ENCODE measurements at regions not wholly inside any gene's neighbourhood (a gene's known extent, or its start where the extent isn't known, plus 50 kb on each side); places are given as distances from the start of the nearest gene placed in this dataset.

DNA sequence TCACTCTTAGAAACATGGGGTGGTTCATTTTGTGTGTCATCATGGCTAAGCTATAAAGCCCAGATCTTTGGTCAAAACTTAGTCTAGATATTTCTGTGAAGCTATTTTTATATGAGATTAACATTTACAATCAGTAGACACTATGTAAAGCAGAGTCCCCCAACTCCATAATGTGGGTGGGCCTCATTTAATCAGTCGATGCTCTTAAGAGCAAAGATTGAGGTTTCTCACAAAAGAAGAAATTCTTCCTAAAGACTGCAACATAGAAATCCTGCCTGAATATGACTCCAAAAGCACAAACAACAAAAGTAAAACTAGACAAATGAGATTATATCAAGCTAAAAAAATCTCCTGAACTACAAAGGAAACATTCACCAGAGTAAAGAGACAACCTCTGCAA, 642.2 kb downstream of the DIAPH3 start:
- no peak for TF ChIP-seq EZH2phosphoT487 (IDR thresholded peaks at IDR 0.05; ENCODE audit: low read length)
- TF ChIP-seq EZH2 (optimal IDR thresholded peaks at IDR 0.05; ENCODE audit: low read depth, low read length): no peak
- TF ChIP-seq, protein P1, sequence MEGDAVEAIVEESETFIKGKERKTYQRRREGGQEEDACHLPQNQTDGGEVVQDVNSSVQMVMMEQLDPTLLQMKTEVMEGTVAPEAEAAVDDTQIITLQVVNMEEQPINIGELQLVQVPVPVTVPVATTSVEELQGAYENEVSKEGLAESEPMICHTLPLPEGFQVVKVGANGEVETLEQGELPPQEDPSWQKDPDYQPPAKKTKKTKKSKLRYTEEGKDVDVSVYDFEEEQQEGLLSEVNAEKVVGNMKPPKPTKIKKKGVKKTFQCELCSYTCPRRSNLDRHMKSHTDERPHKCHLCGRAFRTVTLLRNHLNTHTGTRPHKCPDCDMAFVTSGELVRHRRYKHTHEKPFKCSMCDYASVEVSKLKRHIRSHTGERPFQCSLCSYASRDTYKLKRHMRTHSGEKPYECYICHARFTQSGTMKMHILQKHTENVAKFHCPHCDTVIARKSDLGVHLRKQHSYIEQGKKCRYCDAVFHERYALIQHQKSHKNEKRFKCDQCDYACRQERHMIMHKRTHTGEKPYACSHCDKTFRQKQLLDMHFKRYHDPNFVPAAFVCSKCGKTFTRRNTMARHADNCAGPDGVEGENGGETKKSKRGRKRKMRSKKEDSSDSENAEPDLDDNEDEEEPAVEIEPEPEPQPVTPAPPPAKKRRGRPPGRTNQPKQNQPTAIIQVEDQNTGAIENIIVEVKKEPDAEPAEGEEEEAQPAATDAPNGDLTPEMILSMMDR (IDR thresholded peaks at IDR 0.05; ENCODE audit: low read length): no peak
- Histone ChIP-seq H4K20me1 (ENCODE audit: insufficient read depth, low read length) (no peaks in the 10 kb centered on the region), H3K9ac (ENCODE audit: low read length) (no peak overlapping the region), H3K36me3 (replicated peaks; ENCODE audit: insufficient read depth, low read length) (no peaks in the 10 kb centered on the region), H2AFZ (ENCODE audit: low read length) (no peak overlapping the region), H3F3A (ENCODE audit: insufficient read depth, low read length) (no peaks in the 10 kb centered on the region), H3K4me1 (ENCODE audit: low read length) (no peaks in the 10 kb centered on the region), H3K9me3 (replicated peaks; ENCODE audit: insufficient read depth, low read length) (no peaks in the 10 kb centered on the region), H3K4me2 (ENCODE audit: low read depth, low read length) (no peak overlapping the region), H3K4me3 (ENCODE audit: low read length) (no peak overlapping the region), H3K79me2 (ENCODE audit: low read length) (no peaks in the 10 kb centered on the region), H3K27me3 (replicated peaks; ENCODE audit: insufficient read depth, low read length) (no peaks in the 10 kb centered on the region), H3K27ac (ENCODE audit: low read length) (no peak overlapping the region), H3K9me2 (replicated peaks; ENCODE audit: insufficient read depth, low read length) (no peaks in the 10 kb centered on the region)
- DNase-seq: no peak

DNA sequence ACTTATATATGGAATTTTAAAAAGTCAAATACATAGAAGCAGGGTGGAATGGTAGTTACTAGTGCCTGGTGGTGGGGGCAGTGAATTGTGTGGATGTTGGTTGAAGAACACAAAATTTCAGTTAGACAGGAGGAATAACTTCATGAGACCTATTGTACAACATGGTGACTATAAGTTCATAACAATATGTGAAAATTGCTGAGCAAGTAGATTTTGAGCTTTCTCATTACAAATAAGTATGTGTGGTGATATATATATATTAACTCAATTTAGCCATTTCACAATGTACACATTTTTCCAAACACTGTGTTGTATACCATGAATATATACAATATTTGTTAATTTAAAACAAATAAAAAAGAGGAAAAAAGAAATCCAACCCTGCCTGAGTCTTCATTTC, 641.1 kb downstream of the DIAPH3 start:
- no peak for TF ChIP-seq EZH2phosphoT487 (IDR thresholded peaks at IDR 0.05; ENCODE audit: low read length)
- TF ChIP-seq, protein P1 (IDR thresholded peaks at IDR 0.05; ENCODE audit: low read length): no peak
- no peak for TF ChIP-seq EZH2 (optimal IDR thresholded peaks at IDR 0.05; ENCODE audit: low read depth, low read length)
- no peak for DNase-seq
- no peaks in the 10 kb centered on the region for H3K27me3 ChIP-seq (replicated peaks; ENCODE audit: insufficient read depth, low read length)

DNA sequence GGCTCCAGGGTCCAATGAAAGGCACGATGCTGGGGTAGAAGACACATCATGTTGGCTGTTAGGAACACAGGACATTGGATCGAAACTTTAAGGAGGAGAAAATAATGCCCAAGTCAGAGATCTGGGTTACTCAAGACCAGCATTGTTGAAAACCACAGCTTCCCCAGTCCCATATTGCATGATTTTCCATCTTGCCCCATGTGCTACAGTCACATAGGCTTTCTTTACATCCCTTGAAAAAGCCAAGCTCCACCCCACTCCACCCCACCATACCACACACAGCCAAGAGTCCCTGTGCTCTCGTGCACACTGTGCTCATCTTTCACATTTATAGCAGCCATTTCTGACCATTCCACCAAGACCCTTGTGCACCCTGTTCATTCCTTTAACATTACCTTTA, 636.2 kb downstream of the DIAPH3 start:
- H3K9me3 ChIP-seq (replicated peaks; ENCODE audit: insufficient read depth, low read length): no peaks in the 10 kb centered on the region
- no peaks in the 10 kb centered on the region for H3K9me2 ChIP-seq (replicated peaks; ENCODE audit: insufficient read depth, low read length)
- H3K36me3 ChIP-seq (replicated peaks; ENCODE audit: insufficient read depth, low read length): no peaks in the 10 kb centered on the region
- H2AFZ ChIP-seq (ENCODE audit: low read length): no peak overlapping the region
- no peaks in the 10 kb centered on the region for H4K20me1 ChIP-seq (ENCODE audit: insufficient read depth, low read length)
- H3F3A ChIP-seq (ENCODE audit: insufficient read depth, low read length): no peaks in the 10 kb centered on the region
- no peaks in the 10 kb centered on the region for H3K4me1 ChIP-seq (ENCODE audit: low read length)
- no peaks in the 10 kb centered on the region for H3K79me2 ChIP-seq (ENCODE audit: low read length)
- H3K4me2 ChIP-seq (ENCODE audit: low read depth, low read length): no peak overlapping the region
- H3K4me3 ChIP-seq (ENCODE audit: low read length): no peak overlapping the region
- no peak for DNase-seq
- no peak overlapping the region for H3K9ac ChIP-seq (ENCODE audit: low read length)
- no peaks in the 10 kb centered on the region for H3K27me3 ChIP-seq (replicated peaks; ENCODE audit: insufficient read depth, low read length)
- H3K27ac ChIP-seq (ENCODE audit: low read length): no peak overlapping the region
- TF ChIP-seq EZH2 (optimal IDR thresholded peaks at IDR 0.05; ENCODE audit: low read depth, low read length): no peak
- TF ChIP-seq, protein P1 (IDR thresholded peaks at IDR 0.05; ENCODE audit: low read length): no peak
- no peak for TF ChIP-seq EZH2phosphoT487 (IDR thresholded peaks at IDR 0.05; ENCODE audit: low read length)

More for the DNA sequence above, 641.1 kb downstream of the DIAPH3 start:
- H3K4me2 ChIP-seq (ENCODE audit: low read depth, low read length): no peak overlapping the region
- no peaks in the 10 kb centered on the region for H3K4me1 ChIP-seq (ENCODE audit: low read length)
- H3F3A ChIP-seq (ENCODE audit: insufficient read depth, low read length): no peaks in the 10 kb centered on the region
- no peaks in the 10 kb centered on the region for H3K79me2 ChIP-seq (ENCODE audit: low read length)
- H4K20me1 ChIP-seq (ENCODE audit: insufficient read depth, low read length): no peaks in the 10 kb centered on the region
- H3K4me3 ChIP-seq (ENCODE audit: low read length): no peak overlapping the region
- H2AFZ ChIP-seq (ENCODE audit: low read length): no peak overlapping the region
- H3K9me3 ChIP-seq (replicated peaks; ENCODE audit: insufficient read depth, low read length): no peaks in the 10 kb centered on the region
- H3K9ac ChIP-seq (ENCODE audit: low read length): no peak overlapping the region
- no peaks in the 10 kb centered on the region for H3K36me3 ChIP-seq (replicated peaks; ENCODE audit: insufficient read depth, low read length)
- H3K9me2 ChIP-seq (replicated peaks; ENCODE audit: insufficient read depth, low read length): no peaks in the 10 kb centered on the region
- H3K27ac ChIP-seq (ENCODE audit: low read length): no peak overlapping the region
